Inflammatory macrophage treated with lipopolysaccharide for 4 hours (primary cell): ENCODE measurements at regions not wholly inside any gene's neighbourhood (a gene's known extent, or its start where the extent isn't known, plus 50 kb on each side); places are given as distances from the start of the nearest gene placed in this dataset.

ENCODE experiments used
- DNase-seq: peaks from one replicate; pipeline ENCODE4 v3.0.0-alpha.2; 2020

GRCh38 chr6:147823936-147824335, 315.4 kb downstream of the SAMD5 start:
- DNase-seq: no peak

DNA sequence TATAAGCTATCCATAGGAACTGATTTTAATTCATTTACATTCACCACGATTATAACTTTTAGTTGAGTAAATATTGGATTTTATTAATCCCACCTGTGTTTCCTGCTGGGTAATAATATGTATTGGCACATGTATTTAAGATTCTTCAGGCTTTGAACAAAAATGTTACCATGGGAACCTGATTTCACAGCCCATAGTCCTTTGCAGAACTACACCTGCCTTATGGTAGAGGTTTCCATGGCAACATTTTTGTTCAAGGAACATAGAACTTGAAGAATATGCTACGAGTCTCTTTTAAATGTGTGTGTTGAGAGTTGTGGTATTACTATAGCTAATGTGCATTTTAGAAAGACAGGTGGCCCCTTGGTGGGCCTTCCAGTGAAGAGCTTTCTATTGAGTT, 317.4 kb downstream of the SAMD5 start:
- DNase-seq: no peak

DNA sequence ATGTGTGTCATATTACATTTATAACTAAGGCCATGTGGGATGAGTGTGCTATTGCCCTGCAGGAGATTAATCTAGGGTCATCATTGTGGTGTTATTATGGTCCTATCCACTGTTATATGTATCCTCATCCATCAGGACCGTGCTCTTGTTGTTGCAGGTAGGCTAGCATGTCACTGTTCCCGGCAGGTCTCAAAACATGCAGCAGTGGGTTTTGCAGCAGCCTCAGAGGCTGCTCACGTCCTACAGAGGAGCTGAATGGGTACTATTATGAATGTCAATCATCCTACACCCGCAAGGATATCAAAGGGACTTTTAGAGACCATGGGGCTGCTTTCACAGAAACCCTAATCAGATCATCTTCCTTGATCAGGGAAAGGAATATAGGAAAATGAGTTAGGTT, 318.2 kb downstream of the SAMD5 start:
- DNase-seq: no peak

- DNase-seq: no peak
Measured at GRCh38 chr6:147829418-147829817, 320.9 kb downstream of the SAMD5 start.

DNA sequence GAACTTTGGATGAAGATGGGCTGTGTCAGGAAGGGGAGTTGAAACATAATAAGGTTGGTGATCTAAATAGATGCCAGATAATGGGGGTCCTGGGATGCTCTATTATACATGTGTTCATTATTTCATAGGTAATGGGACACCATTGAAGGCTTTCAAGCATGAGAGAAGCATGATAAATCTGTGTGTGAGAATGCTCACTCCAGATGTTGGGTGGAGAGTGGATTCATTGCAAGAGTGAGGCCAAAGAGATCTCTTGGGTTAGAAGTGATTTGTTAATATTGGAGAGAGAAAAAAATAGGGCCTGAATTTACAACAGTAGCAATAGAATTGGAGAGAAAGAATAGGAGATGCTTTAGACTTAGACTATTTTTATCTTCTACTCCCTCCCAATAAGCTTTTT, 321.3 kb downstream of the SAMD5 start:
- no peak for DNase-seq

- no peak for DNase-seq
Measured at GRCh38 chr6:147831356-147831755, 322.9 kb downstream of the SAMD5 start.

DNA sequence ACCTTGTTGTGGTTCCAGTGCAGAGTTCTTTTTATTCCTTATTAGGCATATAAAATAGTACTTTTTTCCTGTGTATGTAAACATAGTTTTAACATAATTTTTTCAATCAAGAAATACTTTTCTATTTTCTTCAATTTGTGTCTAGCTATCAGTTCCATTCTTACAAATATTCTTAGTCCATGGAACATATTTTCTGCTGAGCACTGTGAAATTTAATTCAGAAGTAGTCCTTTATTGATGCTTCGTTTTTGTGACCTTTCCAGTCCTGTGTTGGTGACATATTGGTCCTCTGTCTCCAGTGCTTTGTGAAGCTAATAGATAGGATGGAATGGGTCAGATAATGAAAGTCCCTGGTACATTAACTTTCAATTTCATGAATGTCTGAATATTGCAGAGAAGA, 325.1 kb downstream of the SAMD5 start:
- no peak for DNase-seq

GRCh38 chr6:147834084-147834776, 325.7 kb downstream of the SAMD5 start:
- DNase-seq: no peak

DNA sequence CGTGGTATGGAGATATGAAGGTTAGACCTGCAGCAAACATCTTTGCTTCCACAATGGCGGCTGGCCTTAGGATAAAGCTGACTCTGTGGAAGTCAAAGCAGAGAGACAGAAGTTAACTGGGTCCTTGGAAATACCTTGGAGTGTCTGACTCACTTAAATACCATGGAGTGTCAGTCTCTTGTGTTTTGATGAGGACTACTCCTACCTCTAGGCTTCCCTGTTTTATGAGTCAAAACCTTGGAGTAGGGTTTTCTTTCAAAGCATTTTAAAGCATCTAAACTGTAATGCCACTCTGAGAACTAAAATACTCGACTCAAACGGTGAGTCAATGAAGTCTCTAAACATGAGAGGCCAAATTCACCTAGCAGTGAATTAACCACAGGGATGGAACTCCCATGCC, 329.1 kb downstream of the SAMD5 start:
- no peak for DNase-seq

GRCh38 chr6:147839708-147840610, 331.5 kb downstream of the SAMD5 start:
- DNase-seq: no peak

GRCh38 chr6:147841547-147842148, 333.2 kb downstream of the SAMD5 start:
- no peak for DNase-seq

- no peak for DNase-seq
Measured at GRCh38 chr6:147849401-147850330, 341.2 kb downstream of the SAMD5 start.

DNA sequence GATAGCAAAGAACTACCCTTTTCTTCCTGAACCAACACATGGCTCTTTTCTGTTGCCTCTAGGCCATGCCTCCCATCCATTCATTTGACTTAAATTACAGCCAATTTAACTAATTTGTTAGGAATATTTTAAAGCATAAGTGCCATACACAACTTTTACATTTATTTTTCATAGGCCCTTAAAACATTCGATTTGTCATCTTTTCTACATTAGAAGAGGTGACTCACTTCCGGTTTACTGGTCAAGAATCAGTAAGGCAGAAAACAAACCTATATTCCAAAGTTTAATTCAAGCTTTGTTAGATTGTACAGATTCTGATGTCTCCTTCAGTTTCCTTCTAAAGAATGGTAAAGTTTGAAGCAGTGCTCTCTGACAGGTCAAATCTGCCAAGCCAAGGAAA, 344.3 kb downstream of the SAMD5 start:
- no peak for DNase-seq

GRCh38 chr6:147853574-147853973, 345.1 kb downstream of the SAMD5 start:
- DNase-seq: no peak

DNA sequence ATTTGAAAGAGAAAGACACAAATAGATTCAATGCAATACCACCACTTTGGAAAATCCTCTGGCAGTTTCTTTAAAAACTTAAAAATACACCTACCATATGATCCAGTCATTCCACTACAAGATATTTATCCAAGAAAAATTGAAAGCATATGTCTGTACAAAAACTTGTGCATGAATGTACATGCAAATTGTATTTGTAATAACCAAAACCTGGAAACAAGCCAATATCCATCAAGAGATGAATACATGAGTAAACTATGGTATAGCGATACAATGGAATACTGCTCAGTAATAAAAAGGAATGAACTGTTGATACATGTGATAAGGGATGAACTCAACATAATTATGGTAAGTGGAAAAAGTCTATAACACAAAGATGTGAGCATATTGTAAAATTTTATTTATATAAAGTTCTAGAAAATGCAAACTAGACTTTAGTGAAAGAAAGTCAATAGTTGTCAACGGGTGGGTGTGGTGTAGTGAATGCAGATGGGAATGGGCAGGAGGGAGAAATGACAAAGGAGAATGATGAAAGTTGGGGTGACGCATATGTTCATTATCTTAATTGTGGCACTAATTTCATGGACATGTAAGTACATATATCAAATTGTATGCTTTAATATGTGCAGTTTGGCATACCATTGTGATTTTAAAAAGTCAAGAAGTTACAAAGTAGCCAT, 347.5 kb downstream of the SAMD5 start:
- no peak for DNase-seq

DNA sequence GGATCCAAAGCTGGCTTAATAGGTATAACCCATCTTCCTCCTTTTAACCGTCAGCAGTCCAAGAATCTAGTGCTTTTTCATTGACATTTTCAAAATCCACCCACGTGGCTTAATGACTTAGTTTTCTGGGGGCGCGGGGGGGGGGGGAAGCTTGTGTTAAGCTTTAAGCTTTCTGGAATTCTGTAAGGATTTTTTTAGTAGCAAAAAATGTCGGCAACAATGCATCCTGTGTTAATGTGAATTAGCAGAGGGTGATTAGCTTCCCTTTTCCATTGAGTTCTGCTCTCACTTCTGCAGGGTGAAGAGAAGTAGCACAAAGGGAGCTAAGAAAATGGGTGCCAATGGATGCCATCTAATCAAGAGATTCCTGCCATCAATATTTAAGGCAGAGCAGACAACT, 348.2 kb downstream of the SAMD5 start:
- DNase-seq: no peak

GRCh38 chr6:147858421-147858820, 349.9 kb downstream of the SAMD5 start:
- no peak for DNase-seq

DNA sequence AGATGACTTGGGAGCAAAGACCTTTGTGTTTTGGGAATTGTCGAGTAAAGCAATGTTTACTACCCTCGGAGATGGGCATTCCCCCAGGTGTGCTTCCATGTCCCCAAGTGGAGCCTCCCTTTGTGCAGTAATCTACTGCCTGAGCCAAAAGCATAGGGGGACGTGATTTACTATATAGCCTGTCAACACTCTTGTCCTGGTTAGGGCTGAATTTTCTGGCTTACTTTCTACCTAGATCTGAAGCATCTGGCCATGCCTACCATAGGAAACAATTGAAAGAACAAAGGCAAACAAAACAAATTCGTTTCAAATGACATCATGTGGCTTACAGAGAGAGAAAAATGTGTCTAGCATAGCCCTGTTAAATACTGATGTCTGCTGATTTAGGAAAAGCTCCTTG, 350.6 kb downstream of the SAMD5 start:
- no peak for DNase-seq

DNA sequence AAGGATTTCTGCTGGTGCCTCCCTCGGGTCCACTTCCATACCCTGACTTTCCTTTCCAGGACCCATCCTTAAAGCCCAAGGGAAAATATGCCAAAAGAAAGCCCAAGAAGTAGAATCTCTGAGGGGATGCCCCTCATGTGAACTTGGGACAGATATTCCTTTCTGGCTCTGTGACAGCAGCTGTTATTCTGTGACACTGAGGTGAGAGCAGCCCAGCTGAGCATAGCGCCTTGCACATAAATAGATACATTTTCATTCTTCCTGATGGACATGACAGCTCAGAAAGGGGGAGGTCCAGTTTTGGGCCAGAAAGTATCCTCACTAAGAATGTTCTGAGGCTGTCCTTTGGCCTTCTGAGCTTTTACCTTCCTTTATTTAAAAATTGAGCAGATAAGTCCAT, 353.2 kb downstream of the SAMD5 start:
- no peak for DNase-seq

GRCh38 chr6:147867433-147868226, 359.1 kb downstream of the SAMD5 start:
- DNase-seq: no peak

GRCh38 chr6:147868427-147869190, 360.1 kb downstream of the SAMD5 start:
- no peak for DNase-seq
